ENCODE measurements at regions not wholly inside any gene's neighbourhood (a gene's known extent, or its start where the extent isn't known, plus 50 kb on each side); places are given as distances from the start of the nearest gene placed in this dataset.

DNA sequence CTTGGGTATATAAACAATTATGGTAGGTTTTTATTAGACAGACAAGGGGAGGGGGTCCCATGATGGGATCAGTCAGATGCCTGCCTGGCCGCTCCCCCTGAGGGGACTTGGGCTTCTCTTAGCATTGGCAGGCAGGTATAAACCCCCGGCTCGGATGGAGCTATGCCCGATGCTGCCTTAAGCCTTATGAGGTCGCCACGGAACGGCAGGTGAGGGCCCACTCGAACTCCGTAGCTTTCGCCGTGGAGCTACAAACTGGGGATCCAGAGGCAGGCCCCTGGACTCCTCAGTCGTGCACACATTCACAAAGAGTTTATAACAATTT is 148.8 kb downstream of the TRIM27 start:
- H3K36me3 ChIP-seq: no peaks in the 10 kb centered on the region
- H3K4me3 ChIP-seq: no peak overlapping the region
- peaks cover 0 to 21% of the 10 kb centered on the region in 2 donors for H3K27me3 ChIP-seq
- H3K4me1 ChIP-seq: no peaks in the 10 kb centered on the region
- DNase-seq: no peak
- no peak for TF ChIP-seq POLR2A (IDR thresholded peaks at IDR 0.05)
- TF ChIP-seq, protein P1, sequence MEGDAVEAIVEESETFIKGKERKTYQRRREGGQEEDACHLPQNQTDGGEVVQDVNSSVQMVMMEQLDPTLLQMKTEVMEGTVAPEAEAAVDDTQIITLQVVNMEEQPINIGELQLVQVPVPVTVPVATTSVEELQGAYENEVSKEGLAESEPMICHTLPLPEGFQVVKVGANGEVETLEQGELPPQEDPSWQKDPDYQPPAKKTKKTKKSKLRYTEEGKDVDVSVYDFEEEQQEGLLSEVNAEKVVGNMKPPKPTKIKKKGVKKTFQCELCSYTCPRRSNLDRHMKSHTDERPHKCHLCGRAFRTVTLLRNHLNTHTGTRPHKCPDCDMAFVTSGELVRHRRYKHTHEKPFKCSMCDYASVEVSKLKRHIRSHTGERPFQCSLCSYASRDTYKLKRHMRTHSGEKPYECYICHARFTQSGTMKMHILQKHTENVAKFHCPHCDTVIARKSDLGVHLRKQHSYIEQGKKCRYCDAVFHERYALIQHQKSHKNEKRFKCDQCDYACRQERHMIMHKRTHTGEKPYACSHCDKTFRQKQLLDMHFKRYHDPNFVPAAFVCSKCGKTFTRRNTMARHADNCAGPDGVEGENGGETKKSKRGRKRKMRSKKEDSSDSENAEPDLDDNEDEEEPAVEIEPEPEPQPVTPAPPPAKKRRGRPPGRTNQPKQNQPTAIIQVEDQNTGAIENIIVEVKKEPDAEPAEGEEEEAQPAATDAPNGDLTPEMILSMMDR (IDR thresholded peaks at IDR 0.05): no peak
- peaks cover 0 to 4% (median 0%) of the 10 kb centered on the region in 4 donors for H3K9me3 ChIP-seq
- no peak overlapping the region for H3K27ac ChIP-seq

- no peak for DNase-seq
- Histone ChIP-seq H3K27ac (no peak overlapping the region), H3K4me3 (no peak overlapping the region), H3K9me3 (peaks cover 0 to 4% (median 0%) of the 10 kb centered on the region in 4 donors), H3K36me3 (no peaks in the 10 kb centered on the region), H3K4me1 (no peaks in the 10 kb centered on the region), H3K27me3 (peaks cover 0 to 24% of the 10 kb centered on the region in 2 donors)
- TF ChIP-seq POLR2A (IDR thresholded peaks at IDR 0.05): no peak
- TF ChIP-seq, protein P1 (IDR thresholded peaks at IDR 0.05): no peak
Observed at GRCh38 chr6:28775405-28776129, 148.2 kb downstream of the TRIM27 start.

DNA sequence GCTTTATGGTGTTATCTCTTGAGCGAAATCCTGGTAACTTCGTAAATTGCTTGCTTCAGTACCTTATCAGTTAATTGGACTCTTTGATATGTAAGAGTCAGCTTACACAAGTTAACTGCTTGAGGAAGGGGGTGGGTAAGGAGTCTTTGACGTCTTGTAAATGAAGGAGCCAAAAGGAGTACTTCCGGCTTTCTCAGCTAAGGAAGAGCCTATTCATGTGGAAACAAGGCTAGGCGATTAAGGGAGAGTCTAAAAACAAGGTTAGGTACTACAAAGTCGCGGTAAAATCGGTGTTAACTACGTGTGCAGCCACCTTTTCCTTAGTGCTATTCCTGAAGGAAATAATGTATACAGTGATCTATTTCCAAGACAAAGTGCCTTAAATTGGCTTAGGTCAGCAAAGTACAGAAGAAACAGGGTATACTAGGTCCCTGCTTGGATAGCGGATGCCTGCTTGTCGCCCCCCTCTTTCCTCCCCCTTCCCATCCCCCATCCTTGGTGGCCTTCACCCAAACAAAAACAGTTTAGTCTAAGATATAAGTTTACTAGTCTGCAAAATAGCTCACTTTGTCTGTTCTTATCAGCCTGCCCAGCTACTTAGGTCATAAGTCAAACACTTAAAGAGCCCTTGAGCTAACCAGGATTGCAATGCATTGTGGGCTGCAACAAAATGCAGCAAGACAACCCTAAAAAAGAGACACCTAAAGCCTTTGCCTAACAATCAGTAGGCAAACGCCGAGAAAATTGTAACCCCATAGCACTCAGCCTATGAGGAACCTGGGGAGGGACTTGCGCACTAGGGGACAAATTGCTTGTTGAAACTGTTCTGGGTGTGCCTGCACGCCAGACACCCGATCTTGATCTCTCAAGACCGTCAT is 147.3 kb downstream of the TRIM27 start:
- peaks cover 0 to 28% of the 10 kb centered on the region in 2 donors for H3K27me3 ChIP-seq

DNA sequence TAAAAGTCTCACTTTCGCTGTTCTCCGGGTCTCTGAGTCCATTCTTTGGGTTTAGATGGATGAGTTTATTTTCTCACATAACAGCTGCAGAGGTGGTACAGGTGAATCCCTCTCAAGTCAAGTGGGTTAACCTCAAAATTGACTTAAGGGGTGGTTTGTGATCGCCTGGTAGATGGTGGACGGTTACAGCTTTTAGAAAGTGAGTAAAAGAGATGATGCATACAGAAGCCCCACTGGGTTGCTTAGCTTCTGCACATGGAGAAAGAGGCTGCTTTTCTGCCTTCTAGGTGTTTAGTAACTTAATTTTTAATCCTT is 146.7 kb downstream of the TRIM27 start:
- H3K27me3 ChIP-seq: peaks cover 0 to 34% of the 10 kb centered on the region in 2 donors

More for the DNA sequence above, 147.3 kb downstream of the TRIM27 start:
- peaks cover 0 to 4% (median 0%) of the 10 kb centered on the region in 4 donors for H3K9me3 ChIP-seq
- no peak overlapping the region for H3K4me3 ChIP-seq
- no peak for DNase-seq
- no peak overlapping the region for H3K27ac ChIP-seq
- TF ChIP-seq, protein P1 (IDR thresholded peaks at IDR 0.05): no peak
- TF ChIP-seq POLR2A (IDR thresholded peaks at IDR 0.05): no peak
- H3K36me3 ChIP-seq: no peaks in the 10 kb centered on the region
- no peaks in the 10 kb centered on the region for H3K4me1 ChIP-seq

DNA sequence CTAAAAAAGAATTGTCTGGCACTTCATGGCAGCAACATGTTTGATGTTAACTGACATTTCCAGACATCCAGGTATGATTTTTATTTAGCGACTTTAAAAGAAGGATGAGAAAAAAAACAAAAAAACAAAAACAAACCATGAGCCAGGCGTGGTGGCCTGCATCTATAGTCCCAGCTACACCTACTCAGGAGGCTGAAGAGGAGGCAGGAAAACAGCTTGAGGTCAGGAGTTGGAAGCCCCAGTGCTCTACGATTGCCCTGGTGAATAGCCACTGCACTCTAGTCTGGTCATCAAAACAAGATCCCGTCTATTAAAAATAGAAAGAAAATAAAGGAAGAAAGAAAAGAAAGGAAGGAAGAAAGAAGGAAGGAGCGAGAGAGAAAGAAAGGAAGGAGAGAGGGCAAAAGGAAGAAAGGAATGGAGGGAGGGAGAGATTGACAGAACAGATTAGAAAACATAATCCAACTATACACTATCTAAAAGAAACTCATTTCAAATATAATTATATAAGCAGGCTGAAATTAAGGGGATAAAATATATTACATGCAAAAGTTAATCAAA is 141.6 kb downstream of the TRIM27 start:
- no peak for DNase-seq
- Histone ChIP-seq H3K9me3 (peaks cover 0 to 4% (median 0%) of the 10 kb centered on the region in 4 donors), H3K27me3 (peaks cover 0 to 26% of the 10 kb centered on the region in 2 donors), H3K36me3 (no peaks in the 10 kb centered on the region), H3K4me1 (no peaks in the 10 kb centered on the region), H3K4me3 (no peak overlapping the region), H3K27ac (no peak overlapping the region)
- TF ChIP-seq POLR2A (IDR thresholded peaks at IDR 0.05): no peak
- TF ChIP-seq, protein P1 (IDR thresholded peaks at IDR 0.05): no peak

More for the DNA sequence above, 146.7 kb downstream of the TRIM27 start:
- DNase-seq: no peak
- Histone ChIP-seq H3K36me3 (no peaks in the 10 kb centered on the region), H3K4me1 (no peaks in the 10 kb centered on the region), H3K4me3 (no peak overlapping the region), H3K27ac (no peak overlapping the region), H3K9me3 (peaks cover 0 to 4% (median 0%) of the 10 kb centered on the region in 4 donors)
- no peak for TF ChIP-seq POLR2A (IDR thresholded peaks at IDR 0.05)
- TF ChIP-seq, protein P1 (IDR thresholded peaks at IDR 0.05): no peak
